ENCODE measurements at regions not wholly inside any gene's neighbourhood (a gene's known extent, or its start where the extent isn't known, plus 50 kb on each side); places are given as distances from the start of the nearest gene placed in this dataset.
A peak's percentile ranks its signal among the peaks of the same experiment; 100 is the strongest.

- no peak for TF ChIP-seq ZNF513 (tag by site-specific recombination; IDR thresholded peaks at IDR 0.05)
- no peak for TF ChIP-seq RBAK (tag by site-specific recombination; IDR thresholded peaks at IDR 0.05)
- no peak for TF ChIP-seq BCL6B (tag by site-specific recombination; IDR thresholded peaks at IDR 0.05)
- no peak for TF ChIP-seq PBX3 (CRISPR knock-in tag; IDR thresholded peaks at IDR 0.05)
These were observed 456.9 kb downstream of the RASEF start (continued) for GRCh38 chr9:82606071-82606470.

GRCh38 chr9:82606492-82607382, 456.2 kb downstream of the RASEF start:
- Histone ChIP-seq H3K4me1 (ENCODE audit: control insufficient read depth, insufficient read depth, low read length) (peaks cover 2% of the 10 kb centered on the region; the same call in 1 of the 2 replicates), H3K27ac (ENCODE audit: extremely low read depth, low read depth, low read length) (no peak overlapping the region), H3K36me3 (ENCODE audit: control insufficient read depth in 2 of 2, insufficient read depth in 1 of 2, low read length in 2 of 2) (no peaks in the 10 kb centered on the region), H3K9me3 (ENCODE audit: control insufficient read depth, insufficient read depth, low read depth, low read length) (no peaks in the 10 kb centered on the region), H3K4me3 (ENCODE audit: low read depth, low read length) (no peak overlapping the region)
- CTCF ChIA-PET: interaction anchor here (0.6 to 8.0 kb wide), 51 partner anchors 10 to 1898 kb away, joined by 3 to 83 read pairs (median 4); no protein-coding TSS in a partner anchor
- TF ChIP-seq CTCF (tag by site-specific recombination; IDR thresholded peaks at IDR 0.05) (peak; percentile 53), ZNF654 (tag by site-specific recombination; IDR thresholded peaks at IDR 0.05; ENCODE audit: low read depth) (peak; percentile 78), ZNF777 (tag by site-specific recombination; IDR thresholded peaks at IDR 0.05; ENCODE audit: borderline replicate concordance) (no peak), ZBTB7A (tag by site-specific recombination; IDR thresholded peaks at IDR 0.05; ENCODE audit: low read depth) (no peak), ZNF302 (tag by site-specific recombination; IDR thresholded peaks at IDR 0.05; ENCODE audit: low read depth) (no peak), ZNF174 (tag by site-specific recombination; IDR thresholded peaks at IDR 0.05) (no peak), ZNF701 (tag by site-specific recombination; IDR thresholded peaks at IDR 0.05) (no peak), ZNF155 (tag by site-specific recombination; IDR thresholded peaks at IDR 0.05) (no peak)
- POLR2A ChIA-PET: interaction anchor here (1.0 to 1.3 kb wide), 3 partner anchors 198 to 916 kb away, joined by 3 read pairs; no protein-coding TSS in a partner anchor

- POLR2A ChIA-PET: no interaction called here
- Histone ChIP-seq H3K27ac (ENCODE audit: extremely low read depth, low read depth, low read length) (no peak overlapping the region), H3K36me3 (ENCODE audit: control insufficient read depth in 2 of 2, insufficient read depth in 1 of 2, low read length in 2 of 2) (no peaks in the 10 kb centered on the region), H3K4me3 (ENCODE audit: low read depth, low read length) (no peak overlapping the region), H3K4me1 (ENCODE audit: control insufficient read depth, insufficient read depth, low read length) (peaks cover 2% of the 10 kb centered on the region; the same call in 1 of the 2 replicates), H3K9me3 (ENCODE audit: control insufficient read depth, insufficient read depth, low read depth, low read length) (no peaks in the 10 kb centered on the region)
- TF ChIP-seq ZNF23 (tag by site-specific recombination; IDR thresholded peaks at IDR 0.05; ENCODE audit: borderline replicate concordance): no peak
- no peak for TF ChIP-seq ZFP69B (tag by site-specific recombination; IDR thresholded peaks at IDR 0.05)
- TF ChIP-seq ZNF146 (tag by site-specific recombination; IDR thresholded peaks at IDR 0.05): no peak
- no peak for TF ChIP-seq ZNF16 (tag by site-specific recombination; IDR thresholded peaks at IDR 0.05; ENCODE audit: low read depth)
- TF ChIP-seq ZNF423 (tag by site-specific recombination; IDR thresholded peaks at IDR 0.05): no peak
- no peak for TF ChIP-seq ZNF133 (tag by site-specific recombination; IDR thresholded peaks at IDR 0.05)
- no peak for TF ChIP-seq GLIS1 (tag by site-specific recombination; IDR thresholded peaks at IDR 0.05)
- no peak for TF ChIP-seq ZNF184 (tag by site-specific recombination; IDR thresholded peaks at IDR 0.05)
- TF ChIP-seq ZNF404 (tag by site-specific recombination; IDR thresholded peaks at IDR 0.05): no peak
- no peak for TF ChIP-seq ZNF488 (tag by site-specific recombination; IDR thresholded peaks at IDR 0.05)
- CTCF ChIA-PET: interaction anchor here (0.8 to 8.0 kb wide), 9 partner anchors 10 to 913 kb away, joined by 3 to 83 read pairs (median 9); no protein-coding TSS in a partner anchor
These were observed 454.5 kb downstream of the RASEF start for GRCh38 chr9:82608487-82608886.
